ENCODE measurements at regions not wholly inside any gene's neighbourhood (a gene's known extent, or its start where the extent isn't known, plus 50 kb on each side); places are given as distances from the start of the nearest gene placed in this dataset.

GRCh38 chr14:28870033-28870564, 103.5 kb downstream of the FOXG1 start:
- H3K4me3 ChIP-seq (replicated peaks in 1 of 2; ENCODE audit: low read depth in 2 of 2, low read length in 2 of 2), result no peak overlapping the region
- DNase-seq (ENCODE audit: low read depth in 2 of 2), result no peak
- TF ChIP-seq, protein P1, sequence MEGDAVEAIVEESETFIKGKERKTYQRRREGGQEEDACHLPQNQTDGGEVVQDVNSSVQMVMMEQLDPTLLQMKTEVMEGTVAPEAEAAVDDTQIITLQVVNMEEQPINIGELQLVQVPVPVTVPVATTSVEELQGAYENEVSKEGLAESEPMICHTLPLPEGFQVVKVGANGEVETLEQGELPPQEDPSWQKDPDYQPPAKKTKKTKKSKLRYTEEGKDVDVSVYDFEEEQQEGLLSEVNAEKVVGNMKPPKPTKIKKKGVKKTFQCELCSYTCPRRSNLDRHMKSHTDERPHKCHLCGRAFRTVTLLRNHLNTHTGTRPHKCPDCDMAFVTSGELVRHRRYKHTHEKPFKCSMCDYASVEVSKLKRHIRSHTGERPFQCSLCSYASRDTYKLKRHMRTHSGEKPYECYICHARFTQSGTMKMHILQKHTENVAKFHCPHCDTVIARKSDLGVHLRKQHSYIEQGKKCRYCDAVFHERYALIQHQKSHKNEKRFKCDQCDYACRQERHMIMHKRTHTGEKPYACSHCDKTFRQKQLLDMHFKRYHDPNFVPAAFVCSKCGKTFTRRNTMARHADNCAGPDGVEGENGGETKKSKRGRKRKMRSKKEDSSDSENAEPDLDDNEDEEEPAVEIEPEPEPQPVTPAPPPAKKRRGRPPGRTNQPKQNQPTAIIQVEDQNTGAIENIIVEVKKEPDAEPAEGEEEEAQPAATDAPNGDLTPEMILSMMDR (IDR thresholded peaks at IDR 0.05; ENCODE audit: low read depth, low read length), result no peak

- DNase-seq (ENCODE audit: low read depth in 2 of 2), result no peak
- H3K4me3 ChIP-seq (replicated peaks in 1 of 2; ENCODE audit: low read depth in 2 of 2, low read length in 2 of 2), result no peak overlapping the region
- TF ChIP-seq, protein P1 (IDR thresholded peaks at IDR 0.05; ENCODE audit: low read depth, low read length), result no peak
Measured at GRCh38 chr14:28875934-28876571, 109.5 kb downstream of the FOXG1 start.

DNA sequence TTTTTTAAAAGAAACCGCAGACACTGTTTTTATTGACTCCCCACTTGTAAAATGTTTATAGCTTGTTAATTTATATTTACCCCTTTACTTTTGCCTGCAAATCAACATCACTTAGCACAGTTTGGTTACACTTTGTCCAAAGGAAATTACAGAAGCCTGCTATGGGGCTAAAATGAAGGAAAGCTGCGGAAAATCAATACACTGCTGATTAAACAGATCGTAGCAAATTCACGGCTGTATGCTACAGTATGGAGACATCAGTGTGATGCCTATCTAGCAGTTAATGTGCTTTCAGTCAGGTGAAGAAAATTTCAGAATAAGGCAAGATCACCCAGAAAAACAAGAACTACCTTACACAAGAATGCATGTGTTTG, 110.0 kb downstream of the FOXG1 start:
- TF ChIP-seq, protein P1 (IDR thresholded peaks at IDR 0.05; ENCODE audit: low read depth, low read length), result no peak
- no peak overlapping the region for H3K4me3 ChIP-seq (replicated peaks in 1 of 2; ENCODE audit: low read depth in 2 of 2, low read length in 2 of 2)
- DNase-seq (ENCODE audit: low read depth in 2 of 2), result no peak

DNA sequence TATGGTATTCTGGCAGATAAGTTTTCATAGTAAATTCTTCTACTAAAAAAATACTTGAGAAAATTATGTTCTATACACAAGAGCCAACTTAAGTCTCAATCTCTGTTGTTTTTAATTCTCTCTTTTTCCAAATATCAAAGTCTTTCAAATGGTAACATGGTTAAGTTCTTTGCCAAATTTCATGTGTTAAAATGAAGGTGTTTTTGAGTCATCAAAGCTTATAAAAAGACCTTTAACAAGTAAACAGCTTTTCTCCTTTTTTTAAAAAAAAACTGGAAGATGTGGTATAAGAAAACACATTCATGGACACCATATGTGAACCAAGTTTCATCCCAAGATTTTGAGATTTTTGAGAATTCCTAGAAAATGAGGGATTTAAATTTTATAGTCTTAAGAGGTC, 111.3 kb downstream of the FOXG1 start:
- TF ChIP-seq, protein P1 (IDR thresholded peaks at IDR 0.05; ENCODE audit: low read depth, low read length), result no peak
- DNase-seq (ENCODE audit: low read depth in 2 of 2), result no peak
- no peak overlapping the region for H3K4me3 ChIP-seq (replicated peaks in 1 of 2; ENCODE audit: low read depth in 2 of 2, low read length in 2 of 2)

DNA sequence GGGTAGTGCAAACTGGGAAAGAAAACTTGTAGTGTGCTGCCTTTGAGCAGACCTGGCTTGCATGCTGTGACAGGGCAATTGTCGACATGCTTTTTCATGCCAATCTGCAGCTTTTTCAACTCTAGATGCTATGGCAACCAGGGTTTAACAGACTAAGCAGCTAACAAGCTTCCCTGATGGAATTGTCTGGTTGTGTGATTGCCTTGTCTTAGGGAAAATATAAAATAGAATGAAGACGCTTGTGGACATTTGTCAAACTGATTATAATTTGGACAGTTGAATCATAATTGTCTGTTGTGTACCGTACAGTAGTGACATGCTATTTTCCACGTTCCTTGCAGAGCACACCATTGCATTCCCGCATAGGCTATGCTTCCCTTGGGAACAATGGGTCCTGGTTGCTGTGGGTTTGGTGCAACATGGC, 113.0 kb downstream of the FOXG1 start:
- no peak for DNase-seq (ENCODE audit: low read depth in 2 of 2)
- TF ChIP-seq, protein P1 (IDR thresholded peaks at IDR 0.05; ENCODE audit: low read depth, low read length), result no peak
- H3K4me3 ChIP-seq (replicated peaks in 1 of 2; ENCODE audit: low read depth in 2 of 2, low read length in 2 of 2), result no peak overlapping the region

GRCh38 chr14:28886940-28887339, 120.4 kb downstream of the FOXG1 start:
- no peak overlapping the region for H3K4me3 ChIP-seq (replicated peaks in 1 of 2; ENCODE audit: low read depth in 2 of 2, low read length in 2 of 2)
- TF ChIP-seq, protein P1 (IDR thresholded peaks at IDR 0.05; ENCODE audit: low read depth, low read length), result no peak
- DNase-seq (ENCODE audit: low read depth in 2 of 2), result no peak

GRCh38 chr14:28895389-28895788, 128.8 kb downstream of the FOXG1 start:
- DNase-seq (ENCODE audit: low read depth in 2 of 2), result no peak
- H3K4me3 ChIP-seq (replicated peaks in 1 of 2; ENCODE audit: low read depth in 2 of 2, low read length in 2 of 2), result no peak overlapping the region
- TF ChIP-seq, protein P1 (IDR thresholded peaks at IDR 0.05; ENCODE audit: low read depth, low read length), result no peak

All from cardiac fibroblast (primary cell).